Activated T-helper 1 cell treated with anti-CD3 and anti-CD28 coated beads, Interleukin-2, amount 50 U/mL, for 16 hours (primary cell): ENCODE measurements at regions not wholly inside any gene's neighbourhood (a gene's known extent, or its start where the extent isn't known, plus 50 kb on each side); places are given as distances from the start of the nearest gene placed in this dataset.
"Not testable (repeated sequence)": the region's sequence is repeated elsewhere in the genome, so short reads cannot be mapped to it uniquely, and the experiment has no call there.

Experiments
- DNase-seq, 2 donors: peaks; one replicate each; pipeline ENCODE4 v3.0.0-alpha.2; 2020; ENCODE audit warnings: low read depth in 1 of 2, low spot score in 1 of 2

DNA sequence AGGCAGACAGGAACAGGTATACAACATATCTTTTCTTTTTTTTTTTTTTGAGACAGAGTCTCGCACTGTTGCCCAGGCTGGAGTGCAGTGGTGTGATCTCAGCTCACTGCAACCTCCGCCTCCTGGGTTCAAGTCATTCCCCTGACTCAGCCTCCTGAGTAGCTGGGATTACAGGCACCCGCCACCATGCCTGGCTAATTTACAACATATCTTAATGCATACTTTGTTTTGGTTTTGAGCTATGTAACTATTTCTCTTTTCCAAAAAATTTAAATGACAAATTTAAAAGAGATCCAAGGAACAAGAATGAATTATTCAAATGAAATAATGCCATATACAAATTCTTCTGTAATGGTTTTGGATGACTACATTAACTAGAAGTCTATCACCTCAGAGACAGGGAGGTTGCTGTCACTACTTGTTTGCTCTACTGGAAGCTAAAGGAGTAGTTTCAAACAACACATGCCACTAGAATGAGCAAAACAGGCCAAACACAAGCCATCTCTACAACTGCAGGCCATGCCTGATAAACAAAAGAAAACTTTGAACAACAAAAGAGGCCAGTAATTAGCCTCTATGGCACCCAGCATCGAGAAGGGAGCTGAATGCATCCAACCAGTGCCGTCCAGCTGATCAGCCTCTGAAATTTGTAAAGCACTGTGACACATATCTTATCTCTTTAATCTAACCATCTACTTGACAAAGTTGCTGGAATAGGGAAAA, 133.6 kb upstream of the VOPP1 start:
- not testable (repeated sequence) for DNase-seq

- not testable (repeated sequence) for DNase-seq
Observed at GRCh38 chr7:55702831-55703230, 130.5 kb upstream of the VOPP1 start.

DNA sequence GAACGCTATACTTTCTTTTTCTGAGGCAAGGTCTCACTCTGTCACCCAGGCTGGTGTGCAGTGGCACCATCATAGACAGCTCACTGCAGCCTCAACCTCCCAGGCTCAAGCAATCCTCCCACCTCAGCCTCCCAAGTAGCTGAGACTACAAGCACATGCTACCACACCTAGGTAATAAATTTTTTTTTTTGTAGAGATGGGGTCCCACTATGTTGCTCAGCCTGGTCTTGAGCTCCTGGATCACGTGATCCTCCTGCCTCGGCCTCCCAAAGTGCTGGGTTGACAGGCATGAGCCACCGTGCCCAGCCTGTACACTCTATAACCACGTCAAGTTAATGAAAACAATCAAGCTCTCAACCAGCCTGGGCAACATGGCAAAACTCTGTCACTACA, 127.1 kb upstream of the VOPP1 start:
- not testable (repeated sequence) for DNase-seq

- not testable (repeated sequence) for DNase-seq
Observed at GRCh38 chr7:55698607-55699449, 126.5 kb upstream of the VOPP1 start.

DNA sequence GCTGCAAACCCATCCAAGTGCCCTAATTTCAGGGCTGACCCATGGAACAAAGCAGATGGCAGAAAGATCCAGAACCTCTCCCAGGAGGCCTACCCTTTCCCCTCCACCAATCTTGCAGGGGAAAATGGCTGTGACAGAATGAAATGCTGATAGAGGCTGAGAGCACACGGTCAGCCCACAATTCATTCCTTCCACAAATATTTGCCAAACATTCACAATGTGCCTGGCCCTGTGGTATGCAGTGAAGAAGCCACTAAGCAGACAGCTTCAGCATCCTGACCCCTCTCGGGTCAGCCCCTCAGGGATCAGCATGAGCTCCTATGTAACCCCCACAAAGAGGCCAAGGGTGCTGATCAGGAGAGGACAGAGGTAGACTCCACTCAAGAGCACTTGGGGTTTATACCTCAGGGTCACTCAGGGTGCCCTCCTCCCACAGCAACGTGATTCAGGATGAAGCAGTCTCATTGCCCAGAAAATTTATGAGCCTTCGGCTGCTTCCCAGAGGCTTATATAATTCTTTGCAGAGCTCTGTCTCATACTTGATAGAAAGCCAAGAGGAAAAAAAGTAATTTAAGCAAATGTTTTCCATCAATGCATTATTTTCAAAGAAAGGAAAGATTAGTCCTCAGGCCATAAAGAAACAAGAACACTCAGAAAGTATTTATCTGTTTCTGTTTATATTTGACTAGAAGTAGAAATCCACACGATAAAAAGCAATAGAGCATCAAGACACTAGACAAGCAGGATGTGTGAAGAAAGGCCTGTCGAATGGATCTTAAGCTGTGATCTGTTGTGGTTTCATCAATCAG, 123.8 kb upstream of the VOPP1 start:
- DNase-seq, result not testable (repeated sequence)

GRCh38 chr7:55694484-55694883, 122.2 kb upstream of the VOPP1 start:
- not testable (repeated sequence) for DNase-seq

DNA sequence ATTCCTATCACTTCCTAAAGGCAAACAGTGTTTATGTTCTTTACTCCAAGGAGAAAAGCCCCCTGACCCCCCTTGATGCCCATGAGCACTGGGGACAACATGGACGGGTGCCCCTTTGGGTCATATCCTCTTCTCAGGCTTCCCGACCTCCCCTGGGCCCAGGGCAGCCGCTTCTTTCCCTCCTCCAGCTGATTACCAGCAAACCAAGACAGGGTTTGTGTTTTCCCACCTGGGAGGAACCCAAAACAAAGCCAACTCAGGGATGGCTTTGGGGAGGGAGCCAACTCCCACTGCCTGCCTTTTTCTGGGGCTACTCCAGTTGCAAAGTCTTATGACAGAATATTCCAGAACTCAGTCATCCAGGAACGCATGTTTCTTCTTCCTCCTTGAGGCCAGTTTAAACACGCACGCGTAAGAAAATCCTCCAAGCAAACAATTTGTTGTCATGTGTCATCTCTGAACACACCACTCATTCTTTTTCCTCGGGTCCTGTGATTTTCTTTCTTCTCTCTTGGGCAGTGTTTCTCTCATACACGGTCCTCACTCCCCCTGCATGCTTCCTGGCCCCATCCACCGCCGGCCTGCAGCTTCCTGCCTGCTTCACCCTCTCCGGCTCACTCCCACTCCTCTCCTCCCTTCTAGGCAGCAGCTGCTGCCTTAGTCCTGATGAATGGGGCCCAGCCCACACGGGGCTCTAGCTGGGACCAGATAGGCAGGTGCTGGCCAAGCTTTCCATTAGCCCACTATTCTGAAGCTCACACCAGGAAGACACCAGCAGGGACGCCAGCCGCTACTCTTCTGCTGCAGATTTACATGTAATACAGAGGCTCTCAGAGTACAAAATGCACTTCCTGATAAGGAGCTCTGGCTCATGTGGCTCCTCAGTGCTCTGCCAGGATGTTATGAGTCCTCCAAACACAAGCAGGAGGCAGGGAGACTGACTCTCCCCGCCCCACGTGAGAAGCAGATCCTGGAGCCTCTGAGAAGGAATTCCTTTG, 116.7 kb upstream of the VOPP1 start:
- DNase-seq, result not testable (repeated sequence)

GRCh38 chr7:55688261-55688660, 116.0 kb upstream of the VOPP1 start:
- DNase-seq, result not testable (repeated sequence)

DNA sequence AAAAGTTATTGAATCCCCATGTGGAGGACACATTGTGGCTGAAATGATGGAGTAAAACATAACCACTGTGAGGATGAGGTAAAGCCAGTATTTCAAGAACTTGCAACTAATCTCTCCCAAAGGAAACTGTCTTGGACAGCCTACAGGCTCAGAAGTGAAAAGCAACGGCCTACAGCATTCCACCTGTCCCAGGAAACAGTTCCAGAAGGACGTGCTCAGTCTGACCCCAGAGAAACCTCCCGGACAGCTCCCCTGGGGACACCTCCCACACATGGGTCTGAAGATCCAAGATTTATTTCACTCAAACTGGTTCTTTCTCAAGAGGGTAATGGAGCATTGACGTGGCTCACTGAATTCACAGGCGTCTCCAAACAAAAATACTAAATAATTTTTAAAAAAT, 115.0 kb upstream of the VOPP1 start:
- DNase-seq, result not testable (repeated sequence)

DNA sequence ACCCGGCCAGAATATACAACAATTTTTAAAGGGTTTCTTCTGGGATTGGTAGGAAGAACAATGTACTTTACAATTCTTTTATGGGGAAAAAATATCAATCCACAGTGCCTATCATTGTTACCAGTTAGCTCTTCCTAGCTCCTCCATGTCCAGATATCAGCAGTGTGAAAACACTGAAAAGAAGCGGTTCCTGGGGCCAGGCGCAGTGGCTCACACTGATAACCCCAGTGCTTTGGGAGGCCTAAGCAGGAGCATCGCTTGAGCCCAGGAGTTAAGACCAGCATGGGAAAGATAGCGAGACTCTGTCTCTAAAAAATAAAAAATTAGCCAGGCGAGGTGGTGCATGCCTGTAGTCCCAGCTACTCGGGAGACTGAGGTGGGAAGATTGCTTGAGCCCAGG, 114.5 kb upstream of the VOPP1 start:
- not testable (repeated sequence) for DNase-seq

DNA sequence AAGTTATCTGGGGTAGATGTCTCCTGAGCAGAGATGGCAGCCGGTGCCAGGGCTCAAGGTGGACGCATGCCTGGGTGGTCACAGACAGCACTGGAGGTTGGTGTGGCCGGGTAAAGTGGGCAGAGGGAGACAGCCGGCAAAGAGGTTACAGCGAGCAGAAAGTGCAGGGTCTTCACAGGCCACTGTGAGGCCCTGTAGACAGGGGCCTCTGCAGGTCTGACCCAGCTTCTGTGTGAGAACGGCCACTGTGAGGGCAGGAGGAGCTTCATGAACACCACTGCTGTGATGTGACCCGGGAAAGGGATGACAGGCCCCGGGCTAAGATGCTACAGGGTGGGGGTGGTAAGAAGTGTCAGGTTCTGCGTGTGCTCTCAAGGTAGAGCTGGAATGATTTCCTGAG, 111.2 kb upstream of the VOPP1 start:
- DNase-seq, result not testable (repeated sequence)

GRCh38 chr7:55675589-55675988, 103.3 kb upstream of the VOPP1 start:
- not testable (repeated sequence) for DNase-seq

DNA sequence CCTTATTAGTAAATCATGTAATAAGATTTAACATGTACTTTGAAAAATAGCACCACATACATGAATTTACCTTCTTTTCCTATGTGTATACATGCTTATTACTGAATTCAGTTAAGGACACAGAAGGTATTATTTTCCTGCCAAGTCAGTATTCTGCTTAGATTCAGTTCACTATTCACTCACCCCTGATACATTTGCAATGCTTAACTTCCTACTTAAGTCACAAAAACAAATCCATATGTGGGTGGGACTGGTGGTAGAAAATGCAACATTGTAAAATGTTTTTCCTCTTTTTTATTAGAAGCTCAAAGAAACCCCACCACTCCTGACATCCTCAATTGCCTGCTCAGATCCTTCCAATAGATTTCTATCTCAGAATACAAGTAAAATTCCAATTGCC, 101.2 kb upstream of the VOPP1 start:
- DNase-seq, result not testable (repeated sequence)

- not testable (repeated sequence) for DNase-seq
Observed at GRCh38 chr7:55672084-55672483, 99.8 kb upstream of the VOPP1 start.

DNA sequence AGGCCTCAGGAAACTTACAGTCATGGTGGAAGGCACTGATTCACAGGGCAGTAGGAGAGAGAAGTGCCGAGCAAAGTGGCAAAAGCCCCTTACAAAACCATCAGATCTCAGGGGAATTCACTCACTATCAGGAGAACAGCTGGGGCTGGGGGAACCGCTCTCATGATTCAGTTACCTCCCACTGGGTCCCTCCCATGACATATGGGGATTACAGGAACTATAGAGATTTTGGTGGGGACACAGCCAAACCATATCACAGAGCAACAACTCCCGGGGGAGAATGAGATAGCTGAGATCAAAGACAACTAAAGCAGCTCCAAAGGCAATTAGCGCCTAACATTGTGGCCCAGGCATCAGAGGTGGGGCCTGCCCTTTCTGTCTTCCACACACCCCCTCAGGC, 85.4 kb upstream of the VOPP1 start:
- DNase-seq, result no peak

DNA sequence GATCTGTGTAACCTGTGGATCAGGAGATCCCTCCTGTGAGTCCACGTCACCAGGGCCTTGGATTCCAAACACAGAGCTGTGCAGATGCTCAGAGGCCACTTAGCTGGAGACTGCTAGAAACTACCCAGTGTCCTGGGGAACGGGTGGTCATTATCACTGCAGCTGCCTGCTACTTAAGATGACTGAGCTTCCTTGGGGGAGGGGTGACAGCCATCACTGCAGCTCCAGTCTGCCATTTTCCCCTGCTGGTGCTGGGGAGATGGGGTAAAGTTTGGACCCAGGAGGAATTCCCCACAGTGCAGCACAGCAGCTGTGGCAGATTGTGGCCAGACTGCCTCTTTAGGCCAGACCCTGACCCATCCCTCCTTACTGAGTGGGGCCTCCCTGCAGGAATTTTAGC, 78.8 kb upstream of the VOPP1 start:
- DNase-seq, result no peak

GRCh38 chr7:55649238-55649637, 76.9 kb upstream of the VOPP1 start:
- DNase-seq, result no peak

DNA sequence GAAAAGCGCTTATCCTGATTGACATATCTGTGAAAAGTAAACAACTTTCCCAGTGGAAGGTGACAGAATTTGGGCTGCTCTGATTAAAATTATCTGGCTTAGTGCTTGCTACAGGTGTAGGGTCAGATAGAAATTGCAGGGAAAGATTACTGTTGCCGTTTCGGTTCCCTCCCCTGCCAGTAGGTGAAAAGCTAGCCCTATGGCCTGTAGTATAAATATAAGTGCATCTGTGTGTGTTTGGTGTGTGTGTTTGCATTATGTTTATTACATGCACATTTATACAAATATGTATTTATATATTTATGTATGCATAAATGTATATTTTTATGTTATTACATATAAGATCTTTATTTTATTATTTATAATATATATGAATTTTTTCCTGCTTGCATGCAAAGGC, 72.3 kb upstream of the VOPP1 start:
- no peak for DNase-seq

GRCh38 chr7:55642266-55642665, 70.0 kb upstream of the VOPP1 start:
- no peak for DNase-seq

DNA sequence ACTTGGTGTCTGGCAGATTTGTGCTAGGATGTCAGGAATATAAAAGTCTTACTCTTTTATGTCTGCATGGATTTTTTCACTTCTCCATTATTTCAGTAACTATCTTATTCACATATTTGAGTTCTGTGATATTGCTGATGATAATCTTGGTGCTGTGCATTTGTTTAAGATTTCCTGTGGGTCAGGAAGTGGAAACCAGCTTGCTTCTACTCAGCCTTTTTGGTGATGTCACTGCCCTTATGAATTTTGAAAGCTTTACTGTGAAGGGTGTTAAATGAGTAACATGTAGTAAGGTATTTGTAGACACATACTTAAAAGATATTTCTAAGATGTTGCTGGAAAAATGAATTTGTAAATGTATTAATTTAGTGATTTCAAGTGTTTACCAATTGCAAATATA, 69.5 kb upstream of the VOPP1 start:
- DNase-seq, result no peak
